DOHH2 (cell line): ENCODE measurements at regions not wholly inside any gene's neighbourhood (a gene's known extent, or its start where the extent isn't known, plus 50 kb on each side); places are given as distances from the start of the nearest gene placed in this dataset.

Experiments
- H3F3A ChIP-seq: fragments of 200-600 bp; sonication (generic), shearing (Covaris generic); 2 replicates; pipeline ENCODE4 v1.6.0; 2016; ENCODE audit warnings: antibody characterized with exemption, mild to moderate bottlenecking; ENCODE audit not compliant: control insufficient read depth, insufficient read depth
- H3K27ac ChIP-seq: fragments of 200-600 bp; sonication (generic); 2 replicates; pipeline ENCODE4 v1.5.1; 2014; ENCODE audit warnings: low read depth, mild to moderate bottlenecking, low read length, moderate library complexity
- H3K27me3 ChIP-seq: fragments of 200-600 bp; sonication (generic); 2 replicates; pipeline ENCODE4 v1.6.1; 2014; ENCODE audit warnings: mild to moderate bottlenecking, low read length, mixed read lengths; ENCODE audit not compliant: control insufficient read depth
- H3K36me3 ChIP-seq: fragments of 200-600 bp; sonication (generic); 2 replicates; pipeline ENCODE4 v1.6.1; 2014; ENCODE audit warnings: mild to moderate bottlenecking, low read length, moderate library complexity, mixed read lengths; ENCODE audit not compliant: control insufficient read depth
- H3K4me1 ChIP-seq: fragments of 200-600 bp; sonication (generic); 2 replicates; pipeline ENCODE4 v1.6.1; 2014; ENCODE audit warnings: mild to moderate bottlenecking, low read length, mixed read lengths; ENCODE audit not compliant: control insufficient read depth
- H3K4me2 ChIP-seq: fragments of 200-600 bp; sonication (generic); 2 replicates; pipeline ENCODE4 v1.6.0; 2014; ENCODE audit warnings: mild to moderate bottlenecking, low read length, moderate library complexity
- H3K4me3 ChIP-seq: fragments of 200-600 bp; sonication (generic); 2 replicates; pipeline ENCODE4 v1.5.1; 2014; ENCODE audit warnings: mild to moderate bottlenecking, low read length, mixed read lengths
- H3K79me2 ChIP-seq: fragments of 200-600 bp; sonication (generic); 2 replicates; pipeline ENCODE4 v1.6.1; 2014; ENCODE audit warnings: mild to moderate bottlenecking, low read length, mixed read lengths; ENCODE audit not compliant: control insufficient read depth
- H3K9me2 ChIP-seq: fragments of 200-600 bp; sonication (generic); replicated peaks from 2 replicates; pipeline ENCODE4 v1.6.1; 2014; ENCODE audit warnings: mild to moderate bottlenecking, low read length, mixed read lengths; ENCODE audit not compliant: control insufficient read depth
- H3K9me3 ChIP-seq: fragments of 200-600 bp; sonication (generic); 2 replicates; pipeline ENCODE4 v1.6.1; 2014; ENCODE audit warnings: antibody characterized with exemption, low read length, mixed read lengths; ENCODE audit not compliant: control insufficient read depth, insufficient read depth
- H4K20me1 ChIP-seq: fragments of 200-600 bp; sonication (generic); 2 replicates; pipeline ENCODE4 v1.6.0; 2014; ENCODE audit warnings: low read depth, mild to moderate bottlenecking, antibody characterized with exemption, low read length, moderate library complexity; ENCODE audit not compliant: control insufficient read depth, insufficient read depth
- CTCF ChIP-seq: fragments of 200-600 bp; sonication (generic); IDR thresholded peaks from one replicate; pipeline ENCODE4 v1.5.1; 2014; ENCODE audit warnings: antibody characterized with exemption, mild to moderate bottlenecking, low read depth, low read length; ENCODE audit not compliant: poor library complexity, severe bottlenecking
- EZH2phosphoT487 ChIP-seq: fragments of 200-600 bp; sonication (generic); IDR thresholded peaks from 2 replicates; pipeline ENCODE4 v1.6.1; 2017; ENCODE audit warnings: borderline replicate concordance, mild to moderate bottlenecking, antibody characterized with exemption, low read length, moderate library complexity, mixed read lengths

GRCh38 chr2:105989070-105989469 lies 205.0 kb downstream of the UXS1 start:
- H3K36me3 ChIP-seq, result no peaks in the 10 kb centered on the region
- no peak overlapping the region for H3K4me3 ChIP-seq
- H3K4me2 ChIP-seq, result no peak overlapping the region
- no peaks in the 10 kb centered on the region for H3K9me2 ChIP-seq
- H4K20me1 ChIP-seq, result no peaks in the 10 kb centered on the region
- TF ChIP-seq CTCF (no peak), EZH2phosphoT487 (no peak)
- no peaks in the 10 kb centered on the region for H3K4me1 ChIP-seq
- peaks cover 4% of the 10 kb centered on the region; the same call in 1 of the 2 replicates for H3K9me3 ChIP-seq
- H3K27ac ChIP-seq, result no peak overlapping the region
- H3K27me3 ChIP-seq, result no peaks in the 10 kb centered on the region
- no peaks in the 10 kb centered on the region for H3F3A ChIP-seq
- no peaks in the 10 kb centered on the region for H3K79me2 ChIP-seq

- Histone ChIP-seq H3K4me2 (no peak overlapping the region), H3K4me3 (no peak overlapping the region), H3K9me2 (no peaks in the 10 kb centered on the region), H4K20me1 (no peaks in the 10 kb centered on the region), H3K9me3 (no peaks in the 10 kb centered on the region), H3F3A (no peaks in the 10 kb centered on the region), H3K27ac (no peak overlapping the region), H3K36me3 (no peaks in the 10 kb centered on the region), H3K27me3 (no peaks in the 10 kb centered on the region), H3K4me1 (no peaks in the 10 kb centered on the region), H3K79me2 (no peaks in the 10 kb centered on the region)
- TF ChIP-seq EZH2phosphoT487 (no peak), CTCF (no peak)
Observed at GRCh38 chr2:105977807-105978206, 216.3 kb downstream of the UXS1 start.

GRCh38 chr2:105977212-105977611 lies 216.9 kb downstream of the UXS1 start:
- H3K9me2 ChIP-seq, result no peaks in the 10 kb centered on the region
- no peaks in the 10 kb centered on the region for H3K36me3 ChIP-seq
- H3K27ac ChIP-seq, result no peak overlapping the region
- H4K20me1 ChIP-seq, result no peaks in the 10 kb centered on the region
- H3K4me3 ChIP-seq, result no peak overlapping the region
- H3K9me3 ChIP-seq, result no peaks in the 10 kb centered on the region
- no peaks in the 10 kb centered on the region for H3K27me3 ChIP-seq
- no peaks in the 10 kb centered on the region for H3F3A ChIP-seq
- no peaks in the 10 kb centered on the region for H3K4me1 ChIP-seq
- H3K79me2 ChIP-seq, result no peaks in the 10 kb centered on the region
- H3K4me2 ChIP-seq, result no peak overlapping the region
- TF ChIP-seq EZH2phosphoT487 (no peak), CTCF (no peak)

GRCh38 chr2:105974812-105975211 lies 219.3 kb downstream of the UXS1 start:
- no peak overlapping the region for H3K27ac ChIP-seq
- H3K9me2 ChIP-seq, result no peaks in the 10 kb centered on the region
- H3K9me3 ChIP-seq, result no peaks in the 10 kb centered on the region
- no peaks in the 10 kb centered on the region for H3K79me2 ChIP-seq
- H3K27me3 ChIP-seq, result no peaks in the 10 kb centered on the region
- no peaks in the 10 kb centered on the region for H4K20me1 ChIP-seq
- H3K4me3 ChIP-seq, result no peak overlapping the region
- TF ChIP-seq CTCF, result no peak
- TF ChIP-seq EZH2phosphoT487, result no peak
- no peaks in the 10 kb centered on the region for H3K36me3 ChIP-seq
- no peak overlapping the region for H3K4me2 ChIP-seq
- no peaks in the 10 kb centered on the region for H3K4me1 ChIP-seq
- no peaks in the 10 kb centered on the region for H3F3A ChIP-seq
